ENCODE measurements at regions not wholly inside any gene's neighbourhood (a gene's known extent, or its start where the extent isn't known, plus 50 kb on each side); places are given as distances from the start of the nearest gene placed in this dataset.
"Not testable (repeated sequence)": the region's sequence is repeated elsewhere in the genome, so short reads cannot be mapped to it uniquely, and the experiment has no call there.

- H3K9me3 ChIP-seq, result no peaks in the 10 kb centered on the region
- no peak for DNase-seq
- no peaks in the 10 kb centered on the region for H3K4me1 ChIP-seq
- no peak overlapping the region for H3K4me3 ChIP-seq (replicated peaks in 1 of 3)
- 75 to 82% methylated on average over 3 of the region's 3 CpGs for WGBS, 2 donors
- no peaks in the 10 kb centered on the region for H3K27me3 ChIP-seq
- TF ChIP-seq, protein P1, sequence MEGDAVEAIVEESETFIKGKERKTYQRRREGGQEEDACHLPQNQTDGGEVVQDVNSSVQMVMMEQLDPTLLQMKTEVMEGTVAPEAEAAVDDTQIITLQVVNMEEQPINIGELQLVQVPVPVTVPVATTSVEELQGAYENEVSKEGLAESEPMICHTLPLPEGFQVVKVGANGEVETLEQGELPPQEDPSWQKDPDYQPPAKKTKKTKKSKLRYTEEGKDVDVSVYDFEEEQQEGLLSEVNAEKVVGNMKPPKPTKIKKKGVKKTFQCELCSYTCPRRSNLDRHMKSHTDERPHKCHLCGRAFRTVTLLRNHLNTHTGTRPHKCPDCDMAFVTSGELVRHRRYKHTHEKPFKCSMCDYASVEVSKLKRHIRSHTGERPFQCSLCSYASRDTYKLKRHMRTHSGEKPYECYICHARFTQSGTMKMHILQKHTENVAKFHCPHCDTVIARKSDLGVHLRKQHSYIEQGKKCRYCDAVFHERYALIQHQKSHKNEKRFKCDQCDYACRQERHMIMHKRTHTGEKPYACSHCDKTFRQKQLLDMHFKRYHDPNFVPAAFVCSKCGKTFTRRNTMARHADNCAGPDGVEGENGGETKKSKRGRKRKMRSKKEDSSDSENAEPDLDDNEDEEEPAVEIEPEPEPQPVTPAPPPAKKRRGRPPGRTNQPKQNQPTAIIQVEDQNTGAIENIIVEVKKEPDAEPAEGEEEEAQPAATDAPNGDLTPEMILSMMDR (IDR thresholded peaks at IDR 0.05), result no peak
- no peak for TF ChIP-seq POLR2A (IDR thresholded peaks at IDR 0.05)
- no peak overlapping the region for H3K27ac ChIP-seq
- intact Hi-C loops (cut with DNase I), result no loop called here
- H3K36me3 ChIP-seq, result no peaks in the 10 kb centered on the region
Measured at GRCh38 chr14:39547845-39548244, 115.6 kb upstream of the FBXO33 start.

- 60 to 75% methylated on average over 1 of the region's 1 CpG for WGBS, 2 donors
- TF ChIP-seq, protein P1 (IDR thresholded peaks at IDR 0.05), result no peak
- no peak for TF ChIP-seq POLR2A (IDR thresholded peaks at IDR 0.05)
- intact Hi-C loops (cut with DNase I), result no loop called here
Measured at GRCh38 chr14:39505812-39506211, 73.6 kb upstream of the FBXO33 start.

DNA sequence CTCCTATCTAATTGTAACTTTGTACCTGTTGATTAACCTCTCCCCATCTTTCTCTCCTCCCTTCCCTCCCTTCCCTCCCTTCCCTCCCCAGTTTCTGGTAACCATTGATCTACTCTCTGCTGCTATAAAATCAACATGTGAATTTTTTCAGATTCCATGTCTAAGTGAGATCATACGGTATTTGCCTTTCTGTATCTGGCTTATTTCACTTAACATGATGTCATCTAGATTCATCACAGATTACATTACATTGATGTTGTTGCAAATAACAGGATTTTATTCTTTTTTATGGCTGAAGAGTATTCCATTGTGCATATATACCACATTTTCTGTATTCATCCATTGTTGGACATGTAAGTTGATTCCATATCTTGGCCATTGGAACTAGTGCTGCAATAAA lies 68.0 kb upstream of the FBXO33 start:
- 84 to 85% methylated on average over 1 of the region's 1 CpG for WGBS, 2 donors

More at GRCh38 chr14:39505812-39506211, 73.6 kb upstream of the FBXO33 start:
- Histone ChIP-seq H3K36me3 (no peaks in the 10 kb centered on the region), H3K27ac (no peak overlapping the region), H3K9me3 (no peaks in the 10 kb centered on the region), H3K27me3 (no peaks in the 10 kb centered on the region), H3K4me1 (no peaks in the 10 kb centered on the region), H3K4me3 (replicated peaks in 1 of 3) (no peak overlapping the region)
- no peak for DNase-seq

GRCh38 chr14:39499514-39499913 lies 67.3 kb upstream of the FBXO33 start:
- Histone ChIP-seq H3K4me1 (no peaks in the 10 kb centered on the region), H3K9me3 (no peaks in the 10 kb centered on the region), H3K27me3 (no peaks in the 10 kb centered on the region), H3K27ac (no peak overlapping the region), H3K4me3 (replicated peaks in 1 of 3) (no peak overlapping the region), H3K36me3 (no peaks in the 10 kb centered on the region)
- no peak for TF ChIP-seq POLR2A (IDR thresholded peaks at IDR 0.05)
- TF ChIP-seq, protein P1 (IDR thresholded peaks at IDR 0.05), result no peak
- no peak for DNase-seq
- intact Hi-C loops (cut with DNase I), result no loop called here

More for the DNA sequence above, 68.0 kb upstream of the FBXO33 start:
- no peaks in the 10 kb centered on the region for H3K36me3 ChIP-seq
- no peak overlapping the region for H3K27ac ChIP-seq
- intact Hi-C loops (cut with DNase I), result no loop called here
- no peaks in the 10 kb centered on the region for H3K9me3 ChIP-seq
- DNase-seq, result no peak
- H3K27me3 ChIP-seq, result no peaks in the 10 kb centered on the region
- no peak for TF ChIP-seq POLR2A (IDR thresholded peaks at IDR 0.05)
- TF ChIP-seq, protein P1 (IDR thresholded peaks at IDR 0.05), result no peak
- no peak overlapping the region for H3K4me3 ChIP-seq (replicated peaks in 1 of 3)
- H3K4me1 ChIP-seq, result no peaks in the 10 kb centered on the region

DNA sequence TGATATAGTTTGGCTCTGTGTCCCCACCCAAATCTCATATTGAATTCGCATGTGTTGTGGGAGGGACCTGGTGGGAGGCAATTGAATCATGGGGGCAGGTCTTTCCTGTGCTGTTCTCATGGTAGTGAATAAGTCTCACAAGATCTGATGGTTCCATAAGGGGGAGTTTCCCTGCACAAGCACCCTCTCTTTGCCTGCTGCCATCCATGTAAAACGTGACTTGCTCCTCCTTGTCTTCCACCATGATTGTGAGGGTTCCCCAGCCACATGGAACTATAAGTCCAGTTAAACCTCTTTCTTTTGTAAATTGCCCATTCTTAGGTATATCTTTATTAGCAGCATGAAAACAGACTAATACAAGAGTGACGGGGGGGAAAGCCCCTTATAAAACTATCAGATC lies 65.4 kb upstream of the FBXO33 start:
- DNase-seq; H3K9me3 ChIP-seq; H3K27ac ChIP-seq; H3K4me3 ChIP-seq (replicated peaks in 1 of 3); intact Hi-C loops (cut with DNase I); H3K4me1 ChIP-seq; H3K36me3 ChIP-seq; H3K27me3 ChIP-seq: not testable (repeated sequence)
- 87 to 95% methylated on average over 3 of the region's 3 CpGs for WGBS, 2 donors

DNA sequence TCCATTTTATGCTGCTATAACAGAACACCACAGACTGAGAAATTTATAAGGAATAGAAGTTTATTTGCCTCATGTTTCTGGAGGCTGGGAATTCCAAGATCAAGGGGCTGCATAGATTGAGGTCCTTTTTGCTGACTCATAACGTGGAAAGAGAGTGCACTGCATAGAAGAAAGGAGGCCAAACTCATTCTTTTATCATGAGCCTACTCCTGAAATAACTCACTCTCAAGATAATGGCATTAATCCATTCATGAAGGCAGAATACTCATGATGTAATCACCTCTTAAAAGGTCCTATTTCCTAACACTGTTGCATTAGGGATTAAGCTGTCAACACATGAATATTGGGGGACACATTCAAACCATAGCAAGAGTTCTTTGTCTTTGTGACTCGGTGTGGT lies 60.0 kb upstream of the FBXO33 start:
- no peaks in the 10 kb centered on the region for H3K36me3 ChIP-seq
- H3K9me3 ChIP-seq, result no peaks in the 10 kb centered on the region
- intact Hi-C loops (cut with DNase I), result no loop called here
- DNase-seq, result no peak
- TF ChIP-seq, protein P1 (IDR thresholded peaks at IDR 0.05), result no peak
- TF ChIP-seq POLR2A (IDR thresholded peaks at IDR 0.05), result no peak
- H3K27me3 ChIP-seq, result no peaks in the 10 kb centered on the region
- no peak overlapping the region for H3K27ac ChIP-seq
- WGBS, 2 donors, result 85 to 88% methylated on average over 2 of the region's 2 CpGs
- peaks cover 0 to 8% of the 10 kb centered on the region in 2 donors for H3K4me1 ChIP-seq
- H3K4me3 ChIP-seq (replicated peaks in 1 of 3), result no peak overlapping the region
